ENCODE measurements at regions not wholly inside any gene's neighbourhood (a gene's known extent, or its start where the extent isn't known, plus 50 kb on each side); places are given as distances from the start of the nearest gene placed in this dataset.

DNA sequence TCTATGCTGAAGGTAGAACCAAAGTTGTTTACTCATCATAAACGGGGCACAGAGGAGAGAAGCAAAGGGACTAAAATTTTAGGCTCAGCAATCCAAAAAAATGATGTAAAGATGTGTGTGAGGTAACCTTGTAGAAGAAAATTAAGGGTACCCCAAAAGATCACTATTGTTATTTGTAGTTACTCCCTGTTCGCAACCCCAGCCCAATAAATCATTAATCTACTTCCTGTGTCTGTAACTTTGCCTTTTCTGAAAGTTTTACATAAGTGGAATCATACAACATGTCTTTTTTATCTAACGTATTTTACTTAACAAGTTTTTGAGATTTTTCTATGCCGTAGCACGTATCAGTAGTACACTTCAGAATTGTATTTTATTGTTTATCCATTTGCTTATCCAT, 1114.8 kb upstream of the GJE1 start:
- DNase-seq (ENCODE audit: low read depth in 2 of 3, low spot score in 2 of 3): no peak

GRCh38 chr6:141000917-141001316, 1131.8 kb upstream of the GJE1 start:
- no peak for DNase-seq (ENCODE audit: low read depth in 2 of 3, low spot score in 2 of 3)

DNA sequence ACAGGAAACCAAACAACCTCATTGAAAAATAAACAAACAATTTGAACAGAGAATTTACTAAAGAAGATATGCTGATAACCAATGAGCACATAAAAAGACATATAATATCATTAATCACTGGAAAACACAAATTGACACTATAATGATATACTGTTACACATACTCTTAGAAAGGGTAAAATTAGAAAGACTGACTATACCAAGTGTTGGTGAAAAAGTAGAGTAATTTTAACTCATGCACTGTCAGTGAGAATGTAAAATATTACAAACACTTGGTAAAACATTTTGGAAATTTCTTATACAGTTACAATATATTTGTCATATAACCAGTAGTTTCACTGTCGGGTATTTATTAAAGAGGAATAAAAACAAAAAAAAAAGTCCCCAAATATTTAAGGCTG, 1139.2 kb upstream of the GJE1 start:
- DNase-seq (ENCODE audit: low read depth in 2 of 3, low spot score in 2 of 3): no peak

- no peak for DNase-seq (ENCODE audit: low read depth in 2 of 3, low spot score in 2 of 3)
Measured at GRCh38 chr6:140992678-140993077, 1140.0 kb upstream of the GJE1 start.

- DNase-seq (ENCODE audit: low read depth in 2 of 3, low spot score in 2 of 3): no peak
Measured at GRCh38 chr6:140988780-140989179, 1143.9 kb upstream of the GJE1 start.

DNA sequence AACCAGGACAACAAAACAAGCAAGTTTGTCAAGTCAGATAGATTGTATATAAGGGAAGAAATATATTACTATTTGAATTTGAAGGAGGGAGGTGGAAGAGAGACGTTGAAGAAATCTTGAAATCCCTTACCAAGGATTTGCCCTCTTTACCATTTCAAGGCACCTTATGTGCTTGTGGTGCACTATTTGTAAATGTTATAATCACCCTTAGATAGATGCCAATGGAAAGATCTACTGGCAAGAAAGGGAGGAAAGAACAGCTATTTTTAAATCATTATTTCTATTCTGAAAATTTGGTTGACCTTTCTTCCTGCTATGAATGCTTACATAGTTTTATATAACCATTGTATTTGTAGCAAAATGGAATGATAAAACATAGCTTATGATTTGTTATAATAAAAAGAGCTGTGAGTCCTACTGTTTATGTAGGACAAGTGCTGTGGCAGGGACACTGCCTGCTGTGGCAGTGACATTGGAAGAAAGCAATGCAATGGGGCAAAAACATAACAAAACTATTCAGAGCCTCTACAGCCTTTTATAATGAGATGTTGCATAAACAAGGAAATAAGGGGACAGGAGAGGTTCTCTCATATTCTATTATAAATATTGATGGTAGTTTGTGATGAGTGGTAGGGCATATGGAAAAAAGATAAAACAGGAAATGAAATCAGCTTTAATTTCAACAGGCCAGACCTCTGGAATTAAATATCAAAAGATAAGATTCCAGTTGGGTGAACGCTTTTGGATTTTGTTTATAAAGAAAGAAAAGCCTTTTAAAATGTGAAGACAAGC, 1145.2 kb upstream of the GJE1 start:
- no peak for DNase-seq (ENCODE audit: low read depth in 2 of 3, low spot score in 2 of 3)

DNA sequence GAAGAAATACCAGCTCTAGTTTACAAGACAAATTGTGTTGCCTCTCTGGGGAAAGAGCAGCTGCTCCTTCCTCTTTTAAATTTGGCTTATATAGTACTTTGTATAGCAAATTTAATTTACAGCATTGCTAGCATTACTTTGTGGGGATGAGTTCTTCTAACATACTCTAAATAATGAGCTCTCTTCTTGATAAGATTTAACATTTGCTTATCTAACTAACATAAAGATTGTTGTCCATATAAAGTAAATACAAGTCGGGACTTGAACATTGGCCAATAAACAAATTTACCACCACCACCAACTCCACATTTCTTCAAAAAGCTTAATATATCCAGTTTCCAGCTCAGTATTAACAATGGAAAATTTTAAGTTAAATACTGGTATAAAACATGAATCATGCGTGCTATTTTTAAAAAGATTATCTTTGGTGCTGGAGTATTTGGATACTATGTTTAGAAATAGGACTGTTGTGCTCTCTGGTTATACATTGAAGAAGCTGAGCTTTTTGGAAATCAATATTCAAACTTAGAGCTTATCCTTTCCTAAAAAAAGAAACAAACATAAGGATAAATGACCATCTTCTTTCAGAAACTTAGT, 1146.9 kb upstream of the GJE1 start:
- no peak for DNase-seq (ENCODE audit: low read depth in 2 of 3, low spot score in 2 of 3)

DNA sequence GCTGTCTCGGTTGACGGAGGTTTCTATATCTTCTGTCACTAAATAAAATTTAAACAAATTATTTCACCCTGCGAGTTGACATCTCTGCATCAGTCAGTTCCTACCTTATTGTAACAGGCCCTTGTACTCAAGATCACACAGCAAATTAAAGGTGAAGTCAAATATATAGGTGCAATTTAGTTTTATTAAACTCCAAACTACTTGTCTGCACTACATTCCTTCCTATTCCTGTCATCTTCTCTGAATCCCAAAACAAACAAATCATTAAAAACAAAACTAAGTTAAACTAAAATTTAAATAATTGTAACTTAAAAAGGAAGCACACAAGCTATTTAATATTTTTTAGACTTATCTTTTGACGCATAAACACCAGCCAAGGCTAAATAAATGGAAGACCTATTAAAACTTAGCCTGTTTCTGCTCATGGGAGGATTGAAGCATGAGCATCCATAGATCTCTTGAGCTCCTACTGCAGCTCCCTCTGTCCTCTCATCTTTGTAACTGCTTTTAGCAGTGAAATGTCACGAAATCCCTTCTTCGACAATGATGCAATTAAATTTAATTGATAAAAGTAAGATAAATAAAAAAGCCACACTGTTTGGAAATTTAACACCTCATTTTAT, 1152.3 kb upstream of the GJE1 start:
- no peak for DNase-seq (ENCODE audit: low read depth in 2 of 3, low spot score in 2 of 3)

DNA sequence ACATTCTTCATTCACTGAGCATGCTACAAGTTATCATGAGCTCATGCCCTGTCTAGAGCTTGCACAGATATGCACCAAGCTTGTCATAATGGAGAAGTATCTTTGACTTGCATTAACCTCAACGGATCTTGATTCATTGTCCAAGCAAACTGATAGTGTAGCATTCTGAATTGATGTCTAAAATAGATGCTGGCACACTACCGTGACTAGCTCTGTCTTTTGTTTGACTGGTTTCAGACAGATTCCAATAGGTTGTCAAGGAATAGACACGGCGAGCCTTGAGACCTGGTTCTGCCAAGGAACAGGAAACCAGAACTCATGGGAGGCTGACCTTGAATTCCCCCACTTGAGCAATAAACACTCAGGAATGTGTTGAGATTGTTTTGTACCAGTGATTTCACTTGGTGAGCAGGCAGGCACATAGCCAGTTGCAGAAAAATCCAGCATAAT, 1153.1 kb upstream of the GJE1 start:
- DNase-seq (ENCODE audit: low read depth in 2 of 3, low spot score in 2 of 3): no peak

DNA sequence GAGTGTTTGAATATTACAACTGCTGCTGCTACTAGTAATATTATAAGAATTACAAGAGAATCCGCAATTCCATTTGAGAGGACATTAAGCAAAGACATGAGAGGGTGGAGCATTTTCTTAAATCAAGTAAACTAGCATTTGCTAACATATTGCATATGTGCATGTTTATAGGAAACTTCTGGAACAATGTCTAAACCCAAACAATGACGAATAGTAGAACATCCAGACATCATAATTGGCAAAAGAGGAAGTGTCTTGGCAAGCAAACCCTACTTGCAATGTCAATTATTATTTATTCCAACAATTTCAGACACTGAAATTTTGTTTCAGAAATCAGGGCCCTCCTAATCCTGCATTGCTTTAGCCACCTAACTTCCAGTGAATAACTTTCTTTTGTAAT, 1155.3 kb upstream of the GJE1 start:
- no peak for DNase-seq (ENCODE audit: low read depth in 2 of 3, low spot score in 2 of 3)

DNA sequence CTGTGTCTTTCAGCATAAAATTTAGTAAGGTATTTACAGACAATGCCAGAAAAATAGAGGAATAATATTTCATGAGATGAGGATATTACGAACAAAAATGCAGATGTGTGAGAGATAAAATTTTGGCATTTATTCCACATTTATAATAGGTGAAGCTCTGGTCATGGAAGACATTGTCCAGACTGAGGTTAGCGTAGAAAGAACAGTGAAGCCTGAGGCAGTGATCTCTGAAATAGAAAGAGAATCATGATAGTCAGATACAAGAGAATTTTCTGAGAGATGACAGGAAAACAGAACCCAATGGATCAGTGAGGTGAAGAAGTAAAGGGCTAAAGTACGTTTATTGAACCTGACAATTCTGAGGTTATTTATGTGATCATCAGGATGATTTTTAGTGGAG, 1155.9 kb upstream of the GJE1 start:
- DNase-seq (ENCODE audit: low read depth in 2 of 3, low spot score in 2 of 3): no peak

GRCh38 chr6:140970485-140970884, 1162.2 kb upstream of the GJE1 start:
- no peak for DNase-seq (ENCODE audit: low read depth in 2 of 3, low spot score in 2 of 3)

- no peak for DNase-seq (ENCODE audit: low read depth in 2 of 3, low spot score in 2 of 3)
Measured at GRCh38 chr6:140968062-140968461, 1164.7 kb upstream of the GJE1 start.

DNA sequence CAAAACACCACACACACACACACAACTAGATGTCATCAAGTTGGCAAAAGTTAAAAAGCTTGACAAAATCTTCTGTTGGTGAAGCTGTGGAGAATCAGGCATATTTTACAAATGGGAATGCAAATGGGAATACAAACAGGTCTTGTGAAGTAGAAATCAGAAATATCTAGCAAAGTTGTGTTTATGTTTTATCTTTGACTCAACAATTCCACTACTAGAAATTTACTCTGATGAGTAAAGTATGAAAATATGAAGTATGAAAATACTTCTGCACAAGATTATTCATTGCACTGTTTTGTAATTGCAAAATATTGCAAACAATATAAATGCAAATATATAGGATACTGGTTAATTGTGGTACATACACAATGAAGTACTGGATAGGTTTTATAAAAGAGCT, 1166.0 kb upstream of the GJE1 start:
- DNase-seq (ENCODE audit: low read depth in 2 of 3, low spot score in 2 of 3): no peak

DNA sequence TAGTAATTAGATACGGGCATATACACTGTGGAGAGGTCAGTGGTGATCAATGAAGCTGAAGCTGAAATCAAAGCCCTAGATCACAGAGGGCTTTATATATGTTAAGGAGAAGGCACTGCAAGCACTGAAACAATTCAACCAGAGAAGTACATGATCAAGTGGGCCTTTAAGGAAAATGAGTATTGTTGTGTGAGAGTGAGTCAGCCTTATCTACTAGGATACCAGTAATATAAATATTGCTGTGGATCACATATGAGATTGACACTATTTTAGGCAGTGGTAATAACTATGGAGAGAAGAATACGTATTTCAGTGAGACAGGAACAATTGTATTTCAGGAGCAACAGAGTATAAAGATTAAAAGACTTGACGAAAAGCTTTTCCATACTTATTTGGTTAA, 1172.2 kb upstream of the GJE1 start:
- DNase-seq (ENCODE audit: low read depth in 2 of 3, low spot score in 2 of 3): no peak

- no peak for DNase-seq (ENCODE audit: low read depth in 2 of 3, low spot score in 2 of 3)
Measured at GRCh38 chr6:140957386-140957785, 1175.3 kb upstream of the GJE1 start.

- no peak for DNase-seq (ENCODE audit: low read depth in 2 of 3, low spot score in 2 of 3)
Measured at GRCh38 chr6:140956571-140957369, 1176.0 kb upstream of the GJE1 start.

GRCh38 chr6:140940251-140940925, 1192.3 kb upstream of the GJE1 start:
- no peak for DNase-seq (ENCODE audit: low read depth in 2 of 3, low spot score in 2 of 3)

DNA sequence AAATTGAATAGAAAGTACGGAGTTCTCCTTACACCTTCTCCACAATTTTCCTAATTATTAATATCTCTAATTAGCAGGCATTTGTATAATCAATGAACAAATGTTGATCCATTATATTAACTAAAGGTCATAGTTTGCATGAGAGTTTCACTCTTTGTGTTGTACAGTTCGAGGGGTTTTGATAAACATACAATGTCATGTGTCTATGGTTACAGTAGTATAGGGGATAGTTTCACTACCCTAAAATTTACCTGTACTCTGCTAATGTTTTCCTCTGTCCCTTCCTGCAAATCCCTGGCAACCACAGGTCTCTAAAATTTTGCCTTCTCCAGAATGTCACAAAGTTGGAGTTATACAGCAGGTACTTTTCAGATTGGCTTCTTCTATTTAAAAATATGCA, 1199.8 kb upstream of the GJE1 start:
- no peak for DNase-seq (ENCODE audit: low read depth in 2 of 3, low spot score in 2 of 3)

- no peak for DNase-seq (ENCODE audit: low read depth in 2 of 3, low spot score in 2 of 3)
Measured at GRCh38 chr6:140931581-140931980, 1201.1 kb upstream of the GJE1 start.

DNA sequence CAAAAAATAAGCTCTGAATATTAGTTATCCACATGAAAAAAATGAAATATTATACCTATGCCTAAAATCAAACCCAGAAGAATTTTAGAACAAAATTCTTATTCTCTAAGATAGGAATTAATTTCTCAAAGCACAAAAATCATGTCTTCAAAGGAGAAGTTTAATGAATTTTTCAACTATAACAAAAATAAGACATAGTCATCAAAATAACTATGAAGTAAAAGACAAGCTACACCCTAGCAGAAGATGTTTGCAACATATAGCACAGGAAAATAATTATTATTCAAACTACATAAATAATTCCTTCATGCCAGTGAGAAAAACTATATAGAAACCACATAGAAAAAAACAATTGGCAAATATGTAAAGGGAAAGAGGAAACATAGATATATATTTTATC, 1203.6 kb upstream of the GJE1 start:
- DNase-seq (ENCODE audit: low read depth in 2 of 3, low spot score in 2 of 3): no peak
